SK-N-MC (cell line): ENCODE measurements at regions not wholly inside any gene's neighbourhood (a gene's known extent, or its start where the extent isn't known, plus 50 kb on each side); places are given as distances from the start of the nearest gene placed in this dataset.

Experiments used
- EZH2 ChIP-seq: fragments of 200-600 bp; sonication (generic); IDR thresholded peaks from one replicate; pipeline ENCODE4 v1.6.1; 2017; ENCODE audit warnings: antibody characterized with exemption
- FOXP2 ChIP-seq: optimal IDR thresholded peaks from 2 replicates; pipeline ENCODE3; 2011; ENCODE audit warnings: mild to moderate bottlenecking, moderate library complexity; ENCODE audit not compliant: insufficient read depth; ENCODE audit errors: extremely low read length, control extremely low read depth
- POLR2AphosphoS5 ChIP-seq: IDR thresholded peaks from 2 replicates; pipeline ENCODE4 v1.6.1; 2012; ENCODE audit warnings: mild to moderate bottlenecking, low read depth, low read length, borderline replicate concordance

GRCh38 chr1:115170377-115170776 lies 81.1 kb upstream of the TSPAN2 start:
- no peak for TF ChIP-seq EZH2
- TF ChIP-seq POLR2AphosphoS5 = no peak
- no peak for TF ChIP-seq FOXP2
